BLaER1 (cell line): ENCODE measurements at regions not wholly inside any gene's neighbourhood (a gene's known extent, or its start where the extent isn't known, plus 50 kb on each side); places are given as distances from the start of the nearest gene placed in this dataset.
A peak's percentile ranks its signal among the peaks of the same experiment; 100 is the strongest.

ENCODE experiments used
- H3K27ac ChIP-seq: shearing (Covaris generic); formaldehyde crosslinking; 2 replicates; pipeline ENCODE4 v1.8.1; 2022
- H3K27me3 ChIP-seq: shearing (Covaris generic); formaldehyde crosslinking; 2 replicates; pipeline ENCODE4 v1.8.1; 2022
- H3K36me3 ChIP-seq: shearing (Covaris generic); formaldehyde crosslinking; 2 replicates; pipeline ENCODE4 v1.8.1; 2022
- H3K4me1 ChIP-seq: shearing (Covaris generic); formaldehyde crosslinking; 2 replicates; pipeline ENCODE4 v1.8.1; 2022
- H3K4me2 ChIP-seq: shearing (Covaris generic); formaldehyde crosslinking; 2 replicates; pipeline ENCODE4 v1.8.1; 2022
- H3K4me3 ChIP-seq: shearing (Covaris generic); formaldehyde crosslinking; 2 replicates; pipeline ENCODE4 v1.8.1; 2022
- H3K9ac ChIP-seq: shearing (Covaris generic); formaldehyde crosslinking; 2 replicates; pipeline ENCODE4 v1.8.1; 2022
- H3K9me3 ChIP-seq: shearing (Covaris generic); formaldehyde crosslinking; 2 replicates; pipeline ENCODE4 v1.8.1; 2022
- H4K20me1 ChIP-seq: shearing (Covaris generic); formaldehyde crosslinking; 2 replicates; pipeline ENCODE4 v1.8.1; 2022
- Cebpa-rat ChIP-seq: shearing (Covaris generic); IDR thresholded peaks from 2 replicates; pipeline ENCODE4 v1.8.1; 2022

DNA sequence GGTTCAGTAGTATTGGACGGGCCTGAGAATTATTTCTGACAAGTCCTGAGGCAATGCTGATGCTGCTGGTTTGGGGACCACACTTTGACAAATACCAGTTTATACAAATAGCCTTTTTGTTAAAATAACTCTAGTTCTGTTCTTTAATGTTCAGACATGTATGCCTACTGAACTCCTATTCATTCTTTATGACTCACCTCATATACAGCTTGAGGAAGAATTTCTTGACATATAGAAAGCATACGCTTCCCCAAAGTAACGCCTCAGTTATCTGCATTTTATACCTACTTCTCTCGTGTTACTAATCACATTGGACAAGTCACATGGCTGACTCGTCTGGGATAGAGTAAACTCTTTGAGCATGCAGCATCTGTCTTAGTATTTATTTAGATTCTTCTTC, 145.4 kb upstream of the GOLIM4 start:
- no peaks in the 10 kb centered on the region for H4K20me1 ChIP-seq
- no peak overlapping the region for H3K4me3 ChIP-seq
- no peaks in the 10 kb centered on the region for H3K9me3 ChIP-seq
- H3K36me3 ChIP-seq, result no peaks in the 10 kb centered on the region
- no peaks in the 10 kb centered on the region for H3K4me1 ChIP-seq
- no peak overlapping the region for H3K9ac ChIP-seq
- no peak overlapping the region for H3K27ac ChIP-seq
- no peak overlapping the region for H3K4me2 ChIP-seq
- H3K27me3 ChIP-seq, result no peaks in the 10 kb centered on the region
- TF ChIP-seq Cebpa-rat, result no peak

GRCh38 chr3:168239287-168239686, 143.6 kb upstream of the GOLIM4 start:
- Histone ChIP-seq H3K27ac (no peak overlapping the region), H3K4me2 (no peak overlapping the region), H3K9ac (no peak overlapping the region), H3K27me3 (no peaks in the 10 kb centered on the region), H4K20me1 (no peaks in the 10 kb centered on the region), H3K36me3 (no peaks in the 10 kb centered on the region), H3K4me1 (no peaks in the 10 kb centered on the region), H3K9me3 (no peaks in the 10 kb centered on the region), H3K4me3 (no peak overlapping the region)
- TF ChIP-seq Cebpa-rat, result no peak

GRCh38 chr3:168233001-168233400, 137.3 kb upstream of the GOLIM4 start:
- H3K36me3 ChIP-seq, result no peaks in the 10 kb centered on the region
- no peaks in the 10 kb centered on the region for H4K20me1 ChIP-seq
- H3K4me1 ChIP-seq, result no peaks in the 10 kb centered on the region
- TF ChIP-seq Cebpa-rat, result no peak
- H3K27ac ChIP-seq, result no peak overlapping the region
- no peaks in the 10 kb centered on the region for H3K27me3 ChIP-seq
- H3K9me3 ChIP-seq, result no peaks in the 10 kb centered on the region
- H3K9ac ChIP-seq, result no peak overlapping the region
- no peak overlapping the region for H3K4me2 ChIP-seq
- no peak overlapping the region for H3K4me3 ChIP-seq

GRCh38 chr3:168223085-168223484, 127.4 kb upstream of the GOLIM4 start:
- Histone ChIP-seq H3K4me2 (no peak overlapping the region), H3K9ac (no peak overlapping the region), H3K9me3 (no peaks in the 10 kb centered on the region), H3K27me3 (no peaks in the 10 kb centered on the region), H3K4me1 (no peaks in the 10 kb centered on the region), H3K36me3 (no peaks in the 10 kb centered on the region), H3K27ac (no peak overlapping the region), H4K20me1 (no peaks in the 10 kb centered on the region), H3K4me3 (no peak overlapping the region)
- TF ChIP-seq Cebpa-rat, result no peak

DNA sequence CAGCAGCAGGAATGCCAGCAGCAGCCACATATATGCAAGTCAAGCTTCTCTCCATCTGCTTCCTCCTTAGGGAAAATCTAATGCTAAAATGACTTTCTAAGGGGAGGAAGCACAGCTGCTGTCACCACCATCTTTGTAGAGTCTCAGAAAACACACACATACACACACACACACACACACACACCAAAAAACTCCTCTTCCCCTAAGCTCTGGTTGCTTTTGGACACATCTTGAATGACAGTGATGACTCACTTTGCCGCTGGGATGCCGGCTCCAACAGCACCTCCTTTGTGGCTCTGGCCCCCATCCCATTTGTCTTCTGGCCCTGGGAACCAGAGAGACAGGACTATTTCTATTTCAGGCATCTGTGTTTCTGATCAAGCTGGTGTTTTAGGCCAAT, 124.8 kb upstream of the GOLIM4 start:
- Histone ChIP-seq H3K4me3 (no peak overlapping the region), H3K27me3 (no peaks in the 10 kb centered on the region), H3K4me1 (no peaks in the 10 kb centered on the region), H3K36me3 (no peaks in the 10 kb centered on the region), H3K9ac (no peak overlapping the region), H4K20me1 (no peaks in the 10 kb centered on the region), H3K4me2 (no peak overlapping the region), H3K9me3 (no peaks in the 10 kb centered on the region), H3K27ac (no peak overlapping the region)
- no peak for TF ChIP-seq Cebpa-rat

GRCh38 chr3:168219530-168219929, 123.8 kb upstream of the GOLIM4 start:
- Histone ChIP-seq H3K27ac (no peak overlapping the region), H3K4me2 (no peak overlapping the region), H3K27me3 (no peaks in the 10 kb centered on the region), H4K20me1 (no peaks in the 10 kb centered on the region), H3K9ac (no peak overlapping the region), H3K4me3 (no peak overlapping the region), H3K4me1 (no peaks in the 10 kb centered on the region), H3K36me3 (no peaks in the 10 kb centered on the region), H3K9me3 (no peaks in the 10 kb centered on the region)
- TF ChIP-seq Cebpa-rat, result no peak

- Histone ChIP-seq H3K9me3 (no peaks in the 10 kb centered on the region), H3K9ac (no peak overlapping the region), H4K20me1 (no peaks in the 10 kb centered on the region), H3K4me2 (no peak overlapping the region), H3K27ac (no peak overlapping the region), H3K4me3 (no peak overlapping the region), H3K27me3 (no peaks in the 10 kb centered on the region), H3K4me1 (peaks cover 9% of the 10 kb centered on the region), H3K36me3 (no peaks in the 10 kb centered on the region)
- TF ChIP-seq Cebpa-rat, result no peak
Measured at GRCh38 chr3:168218600-168218999, 122.9 kb upstream of the GOLIM4 start.

DNA sequence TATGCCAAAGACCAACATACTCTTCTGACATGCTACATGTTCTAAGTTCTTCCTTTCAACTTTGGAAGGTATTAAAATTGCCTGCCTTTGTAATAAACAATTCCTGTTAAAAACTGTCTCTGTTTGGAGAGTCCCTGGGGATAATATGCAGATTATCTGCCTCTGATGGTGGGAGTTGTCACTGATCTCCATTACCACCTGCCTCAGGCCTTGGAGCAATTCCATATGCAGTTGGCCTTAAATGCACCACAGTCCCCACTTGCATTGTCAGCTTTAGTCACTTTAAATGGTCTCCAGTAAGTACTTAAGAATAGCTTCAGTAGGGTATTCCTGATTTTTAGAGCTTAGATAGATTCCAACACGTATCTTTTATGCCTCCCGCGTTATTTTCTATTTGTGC, 121.1 kb upstream of the GOLIM4 start:
- Histone ChIP-seq H3K27me3 (no peaks in the 10 kb centered on the region), H3K9me3 (no peaks in the 10 kb centered on the region), H3K36me3 (no peaks in the 10 kb centered on the region), H3K4me2 (no peak overlapping the region), H3K9ac (no peak overlapping the region), H3K4me3 (no peak overlapping the region), H4K20me1 (no peaks in the 10 kb centered on the region), H3K4me1 (peaks cover 17% of the 10 kb centered on the region), H3K27ac (no peak overlapping the region)
- TF ChIP-seq Cebpa-rat, result no peak

DNA sequence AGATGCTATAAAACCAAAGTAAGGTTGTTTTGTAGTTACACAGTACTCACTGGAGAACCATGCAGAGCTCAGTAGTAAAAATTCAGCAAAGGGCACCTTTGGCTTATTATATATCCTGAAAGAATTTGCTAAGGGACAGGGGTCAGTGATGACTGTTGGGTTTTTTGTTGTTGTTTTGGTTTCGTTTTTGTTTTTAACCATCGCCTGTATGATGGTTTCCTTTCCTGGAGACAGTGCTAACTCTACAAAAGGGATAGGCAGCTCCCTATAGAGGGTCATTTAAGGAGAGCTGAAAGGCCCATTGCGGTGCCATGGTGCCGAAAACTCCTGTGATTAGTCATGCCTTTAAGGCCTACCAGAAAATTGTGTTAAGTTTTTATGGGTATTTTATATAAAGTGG, 118.2 kb upstream of the GOLIM4 start:
- Histone ChIP-seq H3K4me1 (peaks cover 17% of the 10 kb centered on the region), H3K36me3 (no peaks in the 10 kb centered on the region), H3K4me3 (no peak overlapping the region; the same call in 1 of the 2 replicates), H4K20me1 (no peaks in the 10 kb centered on the region), H3K9me3 (no peaks in the 10 kb centered on the region), H3K27ac (no peak overlapping the region), H3K9ac (peak overlapping the region; percentile 7; the same call in 1 of the 2 replicates), H3K27me3 (no peaks in the 10 kb centered on the region), H3K4me2 (peak overlapping the region; percentile 62)
- TF ChIP-seq Cebpa-rat, result no peak

GRCh38 chr3:168212664-168213285, 117.1 kb upstream of the GOLIM4 start:
- H3K4me2 ChIP-seq, result no peak overlapping the region
- TF ChIP-seq Cebpa-rat, result no peak
- H3K27me3 ChIP-seq, result no peaks in the 10 kb centered on the region
- no peaks in the 10 kb centered on the region for H4K20me1 ChIP-seq
- H3K9ac ChIP-seq, result no peak overlapping the region
- no peaks in the 10 kb centered on the region for H3K36me3 ChIP-seq
- peaks cover 18% of the 10 kb centered on the region for H3K4me1 ChIP-seq
- no peak overlapping the region for H3K27ac ChIP-seq
- no peaks in the 10 kb centered on the region for H3K9me3 ChIP-seq
- H3K4me3 ChIP-seq, result no peak overlapping the region

DNA sequence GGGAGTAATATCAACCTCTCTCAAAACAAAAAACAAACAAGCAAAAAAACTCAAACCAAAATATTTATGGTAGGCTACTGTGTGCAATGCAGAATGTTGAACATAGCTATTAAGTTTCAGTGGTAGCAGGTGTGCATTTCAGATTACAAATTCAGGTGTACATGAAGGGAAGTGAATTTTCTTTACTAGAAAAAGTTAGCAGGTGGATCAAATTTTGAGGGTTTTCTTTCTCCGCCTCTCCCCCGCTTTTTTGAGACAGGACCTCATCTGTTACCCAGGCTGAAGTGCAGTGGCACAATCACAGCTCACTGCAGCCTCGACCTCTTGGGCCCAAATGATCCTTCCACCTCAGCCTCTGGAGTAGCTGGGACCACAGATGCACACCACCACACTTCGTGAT, 109.7 kb upstream of the GOLIM4 start:
- Histone ChIP-seq H3K27me3 (no peaks in the 10 kb centered on the region), H3K9ac (no peak overlapping the region), H3K4me3 (no peak overlapping the region), H3K9me3 (no peaks in the 10 kb centered on the region), H3K36me3 (no peaks in the 10 kb centered on the region), H3K27ac (no peak overlapping the region), H3K4me2 (no peak overlapping the region), H3K4me1 (peaks cover 8% of the 10 kb centered on the region), H4K20me1 (no peaks in the 10 kb centered on the region)
- no peak for TF ChIP-seq Cebpa-rat
